HG02884 (cell line): ENCODE measurements at regions not wholly inside any gene's neighbourhood (a gene's known extent, or its start where the extent isn't known, plus 50 kb on each side); places are given as distances from the start of the nearest gene placed in this dataset.
"Not testable (repeated sequence)": the region's sequence is repeated elsewhere in the genome, so short reads cannot be mapped to it uniquely, and the experiment has no call there.

Source experiments
- ATAC-seq: cut with Tn5 transposase; IDR thresholded peaks from one replicate; pipeline ENCODE4 v1.9.1; 2021; ENCODE audit warnings: mild to moderate bottlenecking, moderate library complexity; ENCODE audit not compliant: unreplicated experiment

GRCh38 chr1:199032479-199032878, 393.6 kb downstream of the PTPRC start:
- not testable (repeated sequence) for ATAC-seq

- no peak for ATAC-seq
Measured at GRCh38 chr1:199033661-199034060, 394.8 kb downstream of the PTPRC start.

- no peak for ATAC-seq
Measured at GRCh38 chr1:199038156-199038555, 399.3 kb downstream of the PTPRC start.

- ATAC-seq: no peak
Measured at GRCh38 chr1:199040076-199040905, 401.5 kb downstream of the PTPRC start.

GRCh38 chr1:199041173-199041914, 402.5 kb downstream of the PTPRC start:
- ATAC-seq: peak; percentile 99

GRCh38 chr1:199042193-199042592, 403.4 kb downstream of the PTPRC start:
- ATAC-seq: no peak

- ATAC-seq: no peak
Measured at GRCh38 chr1:199044191-199044590, 405.4 kb downstream of the PTPRC start.

GRCh38 chr1:199046618-199047017, 407.8 kb downstream of the PTPRC start:
- no peak for ATAC-seq

- ATAC-seq: no peak
Measured at GRCh38 chr1:199054694-199055093, 415.9 kb downstream of the PTPRC start.

- ATAC-seq: no peak
Measured at GRCh38 chr1:199057322-199057721, 418.5 kb downstream of the PTPRC start.

GRCh38 chr1:199058281-199058680, 419.4 kb downstream of the PTPRC start:
- no peak for ATAC-seq

GRCh38 chr1:199064971-199065370, 426.1 kb downstream of the PTPRC start:
- ATAC-seq: no peak

GRCh38 chr1:199067483-199067882, 428.6 kb downstream of the PTPRC start:
- peak; percentile 84 for ATAC-seq

GRCh38 chr1:199071080-199071479, 432.2 kb downstream of the PTPRC start:
- ATAC-seq: no peak

- ATAC-seq: no peak
Measured at GRCh38 chr1:199073166-199073565, 434.3 kb downstream of the PTPRC start.

GRCh38 chr1:199075792-199076191, 437.0 kb downstream of the PTPRC start:
- no peak for ATAC-seq

- no peak for ATAC-seq
Measured at GRCh38 chr1:199079994-199080393, 441.2 kb downstream of the PTPRC start.

- peak; percentile 86 for ATAC-seq
Measured at GRCh38 chr1:199081739-199082138, 442.9 kb downstream of the PTPRC start.

- ATAC-seq: no peak
Measured at GRCh38 chr1:199082778-199083389, 444.0 kb downstream of the PTPRC start.

GRCh38 chr1:199083680-199084079, 444.8 kb downstream of the PTPRC start:
- no peak for ATAC-seq

- ATAC-seq: no peak
Measured at GRCh38 chr1:199084293-199084692, 445.5 kb downstream of the PTPRC start.

- no peak for ATAC-seq
Measured at GRCh38 chr1:199085903-199086302, 447.1 kb downstream of the PTPRC start.
